ENCODE measurements at regions not wholly inside any gene's neighbourhood (a gene's known extent, or its start where the extent isn't known, plus 50 kb on each side); places are given as distances from the start of the nearest gene placed in this dataset.

DNA sequence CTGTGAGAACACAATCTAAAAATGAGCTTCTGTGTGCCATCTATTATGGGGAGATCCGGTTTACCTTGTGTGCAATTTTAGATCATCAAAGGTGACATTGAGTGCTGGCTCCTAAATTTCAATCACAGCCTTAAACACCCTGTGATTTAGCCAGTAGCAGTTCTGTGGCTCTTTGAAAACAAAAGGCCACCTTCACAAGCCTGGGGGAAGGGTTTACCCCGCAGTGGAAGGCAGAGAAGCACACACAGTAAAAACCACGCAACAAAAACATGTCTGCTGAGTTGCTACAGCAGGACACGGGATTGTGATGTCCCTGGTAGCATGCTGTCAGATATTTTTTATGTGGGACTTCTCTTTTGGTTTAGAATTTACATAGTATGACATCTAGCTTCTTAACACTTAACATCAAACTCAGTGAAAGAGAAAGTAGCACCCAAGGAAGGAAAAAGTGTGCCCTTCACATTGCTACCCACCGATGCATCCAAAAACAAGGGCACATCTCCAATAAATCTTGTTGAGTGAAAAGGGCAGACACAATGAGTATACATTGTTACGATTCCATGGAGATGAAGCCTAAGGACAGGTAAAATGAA lies 56.1 kb upstream of the RNF152 start:
- DNase-seq: no peak

DNA sequence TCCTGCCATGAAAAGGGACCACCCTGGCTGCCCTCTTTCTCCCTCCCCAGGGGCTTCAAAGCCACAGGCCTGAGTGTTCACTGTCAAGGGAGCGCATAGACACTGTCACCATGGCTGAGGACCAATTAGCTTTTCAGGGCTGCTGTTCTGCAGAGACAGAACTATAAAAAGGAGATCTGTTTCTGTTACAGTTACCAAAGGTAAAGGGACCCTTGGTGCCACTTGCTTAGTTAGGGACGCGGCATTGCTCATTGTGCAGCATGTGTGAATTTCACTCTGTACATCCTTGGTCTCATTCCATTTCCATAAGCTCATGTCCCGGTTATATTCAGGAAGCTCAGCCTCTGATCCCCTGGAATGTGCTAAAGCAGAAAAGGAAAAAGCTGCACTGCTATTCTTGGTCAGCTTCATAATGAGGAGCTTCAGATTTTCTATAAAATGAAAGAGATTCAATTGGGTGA lies 55.5 kb upstream of the RNF152 start:
- no peak for DNase-seq

DNA sequence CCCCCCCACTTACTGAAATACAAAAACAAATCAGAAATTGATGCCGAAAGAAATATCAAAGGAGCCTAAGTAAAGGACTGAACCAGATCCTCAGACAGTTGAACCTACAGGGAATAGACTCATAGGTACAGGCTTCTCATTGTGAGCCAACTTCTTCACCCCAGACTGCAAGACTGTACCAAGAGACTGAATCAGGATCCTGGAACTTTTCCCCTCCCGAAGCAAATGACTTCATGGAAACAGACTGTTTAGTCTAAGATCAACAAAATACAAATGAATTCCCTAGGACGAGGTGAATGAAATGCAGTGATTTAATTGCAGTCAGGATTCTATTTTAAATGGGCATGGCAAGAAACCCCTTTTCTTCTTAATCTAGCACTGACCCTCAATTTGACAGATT lies 53.6 kb upstream of the RNF152 start:
- no peak for DNase-seq

DNA sequence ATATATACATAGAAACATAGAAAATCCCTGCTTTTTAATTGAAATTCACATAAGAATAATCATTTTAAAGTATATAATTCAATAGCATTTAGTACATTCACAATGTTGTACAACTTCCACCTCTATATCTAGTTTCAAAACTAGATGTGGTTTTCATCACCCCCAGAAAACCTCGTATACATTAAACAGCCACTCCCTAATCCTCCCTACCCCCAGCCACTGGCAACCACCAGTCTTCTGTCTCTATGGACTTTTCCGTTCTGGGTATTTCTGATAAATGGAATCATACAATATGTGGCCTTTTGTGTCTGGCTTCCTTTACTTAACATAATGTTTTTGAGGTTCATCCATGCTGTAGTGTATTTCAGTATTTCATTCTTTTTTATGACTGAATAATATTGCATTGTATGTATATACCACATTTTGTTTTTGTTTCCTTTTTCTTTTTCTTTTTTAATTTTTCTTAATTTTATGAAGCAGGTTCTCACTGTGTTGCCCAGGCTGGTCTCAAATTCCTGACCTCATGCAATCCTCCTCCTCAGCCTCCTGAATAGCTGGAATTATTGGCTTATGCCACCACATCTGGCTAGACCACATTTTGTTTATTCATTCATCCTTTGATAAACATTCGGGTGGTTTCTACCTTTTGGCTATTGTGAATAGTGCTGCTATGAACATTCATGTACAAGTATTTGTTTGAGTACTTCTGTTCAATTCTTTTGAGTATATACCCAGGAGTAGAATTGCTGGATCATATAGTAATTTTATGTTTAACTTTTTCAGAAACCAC lies 50.6 kb upstream of the RNF152 start:
- no peak for DNase-seq
